ENCODE measurements at regions not wholly inside any gene's neighbourhood (a gene's known extent, or its start where the extent isn't known, plus 50 kb on each side); places are given as distances from the start of the nearest gene placed in this dataset.
"Not testable (repeated sequence)": the region's sequence is repeated elsewhere in the genome, so short reads cannot be mapped to it uniquely, and the experiment has no call there.

DNA sequence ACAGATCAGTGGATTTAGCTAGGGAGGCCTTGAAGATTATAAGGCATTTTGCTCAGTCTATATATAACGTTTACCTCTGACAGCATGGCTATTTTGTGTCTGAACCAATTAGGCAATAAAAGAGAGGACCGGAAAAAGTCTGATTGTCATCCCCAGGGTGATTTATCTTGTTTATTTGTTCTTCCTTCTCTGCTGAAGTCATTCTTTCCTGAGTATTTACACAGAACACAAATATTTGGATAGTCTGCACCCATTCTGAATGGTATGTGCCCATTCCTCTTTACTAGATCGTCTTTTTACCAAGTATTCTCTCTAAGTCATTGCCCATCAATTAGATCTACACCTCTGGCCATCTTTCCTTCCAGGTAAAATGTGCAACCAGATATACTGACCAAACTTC lies 1602.9 kb downstream of the KCNT2 start:
- DNase-seq, result no peak

GRCh38 chr1:194990483-194990882 lies 1617.8 kb downstream of the KCNT2 start:
- no peak for DNase-seq

- no peak for DNase-seq
Observed at GRCh38 chr1:194975913-194976312, 1632.3 kb downstream of the KCNT2 start.

DNA sequence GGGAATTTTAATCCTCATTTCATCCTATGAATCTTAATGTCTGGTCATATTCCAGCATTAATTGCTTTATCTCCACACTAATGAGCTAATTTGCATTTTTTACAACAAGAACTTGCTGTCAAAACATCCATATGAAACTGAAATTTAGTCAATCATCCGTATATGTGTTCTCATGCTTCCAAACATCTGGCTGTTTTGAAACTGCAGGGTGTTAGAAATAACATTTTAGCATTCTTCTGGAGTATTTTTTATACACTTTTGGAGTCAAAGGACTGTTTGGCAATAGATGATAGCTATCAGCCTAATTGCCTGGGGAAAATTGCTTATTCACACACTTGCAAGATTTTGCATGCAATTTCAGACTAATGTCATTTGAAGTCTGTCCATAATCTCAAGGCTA lies 1639.3 kb downstream of the KCNT2 start:
- no peak for DNase-seq

DNA sequence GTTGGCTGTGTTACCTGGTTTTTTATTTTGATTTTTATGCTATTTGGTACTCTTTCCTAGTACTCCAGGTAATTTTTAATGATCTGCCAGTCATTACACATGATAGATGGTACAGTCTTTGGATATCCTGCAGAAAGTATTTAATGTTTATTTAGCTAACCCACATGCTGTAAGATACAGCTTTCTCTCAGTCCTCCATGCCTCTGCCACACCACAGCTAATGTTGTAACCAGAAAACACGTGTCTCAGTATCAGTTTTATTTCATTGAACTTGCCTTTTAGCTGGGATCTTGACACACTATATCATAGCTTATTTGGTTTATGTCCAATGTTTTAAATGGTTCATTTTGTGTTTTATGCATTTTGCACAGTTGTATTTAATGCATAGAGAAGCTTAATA lies 1648.4 kb downstream of the KCNT2 start:
- no peak for DNase-seq

GRCh38 chr1:194952171-194952570 lies 1656.1 kb downstream of the KCNT2 start:
- no peak for DNase-seq

DNA sequence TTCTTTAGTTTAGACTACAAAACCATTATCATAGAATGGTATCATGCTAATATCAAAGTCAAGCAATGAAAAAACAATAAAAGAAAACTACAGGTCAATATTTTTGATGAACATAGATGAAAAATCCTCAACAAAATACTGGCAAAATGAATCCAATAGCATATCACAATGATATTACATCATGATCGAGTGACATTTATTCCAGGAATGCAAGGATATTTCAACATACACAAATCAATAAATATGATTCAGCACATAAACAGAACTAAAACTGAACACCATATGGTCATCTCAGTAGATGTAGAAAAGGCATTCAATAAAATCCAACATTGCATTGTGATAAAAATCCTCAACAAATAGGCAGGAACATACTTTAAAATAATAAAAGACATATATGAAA lies 1657.7 kb downstream of the KCNT2 start:
- no peak for DNase-seq

DNA sequence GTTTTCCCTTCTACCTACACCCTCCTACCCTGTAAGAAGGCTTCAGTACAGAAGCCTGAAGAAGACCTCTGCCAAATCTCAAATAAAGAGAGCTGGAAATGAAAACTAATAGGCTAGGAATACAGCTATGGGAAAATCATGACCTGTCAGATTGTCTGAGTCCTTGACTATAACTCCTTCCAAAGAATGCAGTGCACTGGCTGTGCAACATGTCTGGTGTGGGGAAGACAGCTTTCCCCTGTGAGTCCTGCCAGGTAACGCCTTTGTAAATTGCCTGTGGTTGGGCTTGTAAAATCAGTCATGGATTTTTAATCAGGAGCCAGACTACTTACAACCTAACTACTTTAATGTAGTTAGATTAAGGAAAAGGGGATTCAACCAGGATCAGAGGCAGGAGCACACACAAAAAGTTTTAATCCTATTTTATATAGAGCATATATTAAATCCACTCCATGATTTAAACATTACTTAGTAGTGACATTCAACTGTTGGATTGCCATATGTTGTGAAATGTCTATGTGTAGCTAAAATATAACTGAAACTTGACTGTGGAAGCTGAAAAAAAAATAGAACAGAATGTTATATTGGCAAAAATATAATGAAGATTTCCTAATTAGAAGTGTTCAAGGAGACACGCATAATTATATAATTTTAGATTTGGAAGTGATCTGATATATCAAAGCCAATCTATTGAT lies 1667.8 kb downstream of the KCNT2 start:
- no peak for DNase-seq

DNA sequence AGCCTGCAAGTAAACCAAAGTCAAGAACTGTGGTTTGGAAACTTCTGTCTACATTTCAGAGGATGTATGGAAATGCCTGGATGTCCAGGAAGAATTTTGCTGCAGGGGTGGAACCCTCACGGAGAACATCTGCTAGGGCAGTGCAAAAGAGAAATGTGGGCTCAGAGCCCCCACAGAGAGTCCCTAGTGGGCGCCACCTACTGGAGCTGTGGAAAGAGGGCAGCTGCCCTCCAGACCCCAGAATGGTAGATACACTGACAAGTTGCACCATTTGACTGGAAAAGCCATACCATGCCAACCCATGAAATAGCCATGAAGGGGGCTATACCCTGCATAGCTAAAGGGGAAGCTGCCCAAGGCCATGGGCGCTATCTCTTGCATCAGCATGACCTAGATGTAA lies 1672.4 kb downstream of the KCNT2 start:
- DNase-seq, result no peak

DNA sequence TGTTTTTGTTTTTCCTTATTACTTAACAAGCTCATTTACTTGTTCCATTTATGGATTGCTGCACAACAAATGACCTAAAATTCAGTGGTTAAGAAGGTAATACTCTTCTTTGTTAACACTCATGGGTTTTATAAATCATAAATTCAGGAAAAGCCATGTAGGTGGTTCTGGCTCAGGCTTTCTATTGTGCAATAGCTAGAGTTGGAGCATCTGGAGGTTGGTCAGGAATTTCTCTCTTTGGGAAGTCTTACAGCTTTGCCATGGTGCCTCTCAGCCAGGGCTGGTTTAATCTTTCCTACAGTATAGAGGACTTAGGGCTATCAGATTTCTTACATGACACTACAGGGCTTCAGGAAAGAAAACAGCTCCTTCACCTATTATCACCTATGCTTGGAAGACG lies 1677.1 kb downstream of the KCNT2 start:
- no peak for DNase-seq

DNA sequence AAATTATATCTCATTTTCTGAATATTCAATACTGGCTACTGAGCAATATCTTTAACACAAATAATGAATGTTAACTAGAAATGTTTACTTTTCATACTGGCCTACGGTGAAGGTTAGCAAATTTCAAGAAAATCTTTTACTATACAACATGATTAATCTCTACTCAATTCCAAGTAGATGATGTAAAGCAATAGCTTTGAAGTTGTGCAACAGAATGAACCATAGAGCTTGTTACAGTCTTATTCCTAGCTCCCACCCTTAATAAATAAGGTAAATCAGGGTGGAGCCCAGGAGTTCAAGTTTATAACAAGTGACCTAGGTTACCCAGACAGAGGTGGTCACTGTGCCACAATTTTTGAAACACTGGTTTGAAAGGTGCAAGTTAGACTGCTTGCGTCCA lies 1678.1 kb downstream of the KCNT2 start:
- no peak for DNase-seq

DNA sequence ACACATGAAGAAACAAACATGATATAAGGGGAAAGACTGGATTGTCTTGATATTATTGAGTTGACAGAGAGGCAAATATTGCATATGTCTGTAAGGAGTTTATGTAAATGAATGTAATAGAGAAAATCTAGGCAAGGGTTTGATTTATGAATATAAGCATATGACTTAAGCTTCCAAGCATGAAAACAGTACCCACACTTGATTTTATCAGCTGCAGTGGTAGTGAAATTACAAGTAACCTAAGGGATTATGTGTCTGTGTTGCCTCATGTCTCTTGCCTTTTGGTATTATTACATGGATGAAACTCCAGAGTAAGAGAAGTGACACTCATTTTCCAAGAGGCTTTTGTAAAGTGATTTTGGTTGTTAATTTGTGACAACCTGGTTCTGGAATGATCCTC lies 1678.9 kb downstream of the KCNT2 start:
- no peak for DNase-seq

- DNase-seq, result no peak
Observed at GRCh38 chr1:194919146-194919545, 1689.1 kb downstream of the KCNT2 start.

GRCh38 chr1:194917769-194918168 lies 1690.5 kb downstream of the KCNT2 start:
- DNase-seq, result no peak

DNA sequence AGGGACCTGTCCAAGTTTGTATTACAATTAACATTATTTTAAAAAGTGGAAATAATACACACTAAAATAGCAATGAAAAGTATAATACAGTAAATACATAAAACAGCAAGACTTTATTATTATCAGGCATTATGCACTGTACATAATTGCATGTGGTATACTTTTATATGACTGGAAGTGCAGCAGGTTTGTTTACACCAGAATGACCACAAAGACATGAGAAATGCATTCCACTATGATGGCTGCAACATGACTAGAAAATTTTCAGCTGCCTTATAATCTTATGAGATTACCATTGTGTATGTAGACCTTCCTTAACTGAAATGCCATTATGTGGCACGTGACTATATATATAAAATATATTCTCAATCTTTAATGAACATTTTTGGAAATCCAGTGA lies 1699.6 kb downstream of the KCNT2 start:
- DNase-seq, result no peak

GRCh38 chr1:194903524-194903923 lies 1704.7 kb downstream of the KCNT2 start:
- DNase-seq, result no peak

- no peak for DNase-seq
Observed at GRCh38 chr1:194889310-194889709, 1702.9 kb upstream of the B3GALT2 start.

DNA sequence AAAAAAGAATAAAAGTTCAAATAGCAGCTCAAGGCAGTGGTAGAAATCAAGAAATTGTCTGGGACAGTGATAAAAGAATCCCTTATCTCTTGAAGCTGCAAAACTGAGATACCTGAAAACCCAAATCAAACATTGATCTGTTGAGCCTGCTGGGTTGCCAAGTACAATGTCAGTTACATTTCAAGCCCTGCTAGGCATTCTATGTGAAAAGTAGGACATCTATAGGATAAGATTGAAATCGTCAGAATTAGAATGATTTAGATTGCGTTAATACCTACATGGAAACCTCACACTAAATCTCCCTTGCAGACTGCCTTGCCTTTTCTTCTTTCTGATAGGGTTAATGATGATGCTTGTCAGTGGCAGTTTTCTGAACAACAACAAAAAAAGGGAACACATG lies 1684.4 kb upstream of the B3GALT2 start:
- DNase-seq, result no peak

DNA sequence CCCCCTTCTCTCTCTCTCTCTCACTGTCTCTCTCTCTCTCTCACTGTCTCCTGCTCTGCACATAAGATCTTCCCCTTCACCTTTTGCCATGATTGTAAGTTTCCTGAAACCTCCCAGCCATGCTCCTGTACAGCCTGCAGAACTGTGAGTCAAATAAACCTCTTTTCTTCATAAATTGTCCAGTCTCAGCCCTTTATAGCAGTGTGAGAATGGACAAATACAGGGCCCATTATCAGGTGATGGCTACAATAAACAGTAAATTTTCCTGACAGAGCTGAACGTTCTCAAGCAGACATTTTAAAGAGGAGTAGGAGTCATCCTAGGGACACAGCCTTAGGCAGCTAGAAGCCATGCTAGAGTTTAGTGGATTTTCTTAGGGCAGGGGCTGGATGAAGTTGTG lies 1679.7 kb upstream of the B3GALT2 start:
- DNase-seq, result no peak

- DNase-seq, result no peak
Observed at GRCh38 chr1:194865383-194865782, 1679.0 kb upstream of the B3GALT2 start.

GRCh38 chr1:194862129-194862528 lies 1675.7 kb upstream of the B3GALT2 start:
- DNase-seq, result no peak

GRCh38 chr1:194860248-194861201 lies 1674.1 kb upstream of the B3GALT2 start:
- no peak for DNase-seq

GRCh38 chr1:194859481-194860154 lies 1673.2 kb upstream of the B3GALT2 start:
- DNase-seq, result not testable (repeated sequence)

All from hematopoietic multipotent progenitor cell treated with erythropoietin and hydrocortisone succinate and interleukin-3 and kit ligand, for 6 days (in vitro differentiated cells).